Stimulated activated CD8-positive, alpha-beta memory T cell treated with anti-CD3 and anti-CD28 coated beads, Interleukin-7, amount 100 ng/mL, for 48 hours (primary cell): ENCODE measurements at regions not wholly inside any gene's neighbourhood (a gene's known extent, or its start where the extent isn't known, plus 50 kb on each side); places are given as distances from the start of the nearest gene placed in this dataset.
A peak's percentile ranks its signal among the peaks of the same experiment; 100 is the strongest.
"Not testable (repeated sequence)": the region's sequence is repeated elsewhere in the genome, so short reads cannot be mapped to it uniquely, and the experiment has no call there.

ENCODE experiments used
- DNase-seq, 2 donors: peaks; one replicate each; pipeline ENCODE4 v3.0.0-alpha.2; 2020; ENCODE audit warnings: low read depth in 1 of 2; ENCODE audit errors: extremely low read depth in 1 of 2

DNA sequence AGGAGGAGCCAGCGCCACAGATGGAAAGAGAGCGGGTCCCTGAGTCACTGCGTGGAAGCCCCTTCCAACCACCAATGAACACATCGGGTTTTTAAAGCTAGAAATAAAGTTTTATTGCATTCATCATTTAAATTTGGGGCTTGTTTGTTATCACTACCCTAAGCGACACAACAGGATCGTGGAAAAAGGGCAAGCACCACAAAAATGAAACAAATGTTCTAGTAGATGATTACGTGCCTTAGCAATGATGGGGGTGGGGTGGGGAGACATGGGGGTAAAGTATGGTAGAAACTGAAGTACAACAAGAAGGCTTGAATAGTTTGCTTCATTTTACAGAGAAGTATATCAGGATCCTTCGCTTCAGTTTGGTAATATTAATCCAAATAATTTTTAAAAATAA is 221.6 kb upstream of the ATP10A start:
- no peak for DNase-seq

DNA sequence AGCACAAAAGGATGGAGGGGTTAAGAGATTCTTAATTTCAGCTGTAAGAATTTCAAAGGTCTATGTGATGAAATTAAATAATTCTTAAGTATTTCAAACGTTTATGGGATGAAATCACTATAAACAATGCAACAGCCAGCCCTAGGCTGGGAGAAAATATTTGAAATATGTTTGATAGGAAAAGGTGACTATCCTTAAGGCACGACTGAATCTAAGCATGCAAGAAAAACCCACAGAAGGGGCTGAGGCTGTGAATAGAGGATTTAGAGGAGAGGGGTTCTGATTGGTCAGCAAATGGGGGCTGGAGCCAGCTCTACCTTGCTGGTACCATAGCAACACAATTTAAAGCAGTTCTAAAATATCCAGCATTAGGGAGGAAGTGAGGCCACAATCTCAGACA is 220.8 kb upstream of the ATP10A start:
- DNase-seq = no peak

DNA sequence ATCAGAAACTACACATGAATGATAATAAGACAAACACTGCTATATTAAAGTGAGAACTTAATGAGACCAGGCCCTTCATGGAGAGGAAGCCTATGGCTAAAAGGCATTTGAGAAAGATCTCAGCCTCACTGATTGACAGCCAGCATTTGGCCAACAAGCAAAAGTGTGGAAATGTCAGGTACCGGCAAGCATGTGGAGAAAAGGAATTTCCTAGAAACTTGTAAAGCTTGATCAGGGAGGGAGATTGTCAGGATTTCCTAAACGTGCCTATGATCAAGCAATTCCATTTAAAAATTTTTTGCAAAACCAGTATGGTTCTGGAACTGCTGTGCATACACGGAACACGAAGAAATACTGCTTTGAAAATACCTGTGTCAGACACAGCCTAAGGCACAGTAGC is 220.3 kb upstream of the ATP10A start:
- no peak for DNase-seq

DNA sequence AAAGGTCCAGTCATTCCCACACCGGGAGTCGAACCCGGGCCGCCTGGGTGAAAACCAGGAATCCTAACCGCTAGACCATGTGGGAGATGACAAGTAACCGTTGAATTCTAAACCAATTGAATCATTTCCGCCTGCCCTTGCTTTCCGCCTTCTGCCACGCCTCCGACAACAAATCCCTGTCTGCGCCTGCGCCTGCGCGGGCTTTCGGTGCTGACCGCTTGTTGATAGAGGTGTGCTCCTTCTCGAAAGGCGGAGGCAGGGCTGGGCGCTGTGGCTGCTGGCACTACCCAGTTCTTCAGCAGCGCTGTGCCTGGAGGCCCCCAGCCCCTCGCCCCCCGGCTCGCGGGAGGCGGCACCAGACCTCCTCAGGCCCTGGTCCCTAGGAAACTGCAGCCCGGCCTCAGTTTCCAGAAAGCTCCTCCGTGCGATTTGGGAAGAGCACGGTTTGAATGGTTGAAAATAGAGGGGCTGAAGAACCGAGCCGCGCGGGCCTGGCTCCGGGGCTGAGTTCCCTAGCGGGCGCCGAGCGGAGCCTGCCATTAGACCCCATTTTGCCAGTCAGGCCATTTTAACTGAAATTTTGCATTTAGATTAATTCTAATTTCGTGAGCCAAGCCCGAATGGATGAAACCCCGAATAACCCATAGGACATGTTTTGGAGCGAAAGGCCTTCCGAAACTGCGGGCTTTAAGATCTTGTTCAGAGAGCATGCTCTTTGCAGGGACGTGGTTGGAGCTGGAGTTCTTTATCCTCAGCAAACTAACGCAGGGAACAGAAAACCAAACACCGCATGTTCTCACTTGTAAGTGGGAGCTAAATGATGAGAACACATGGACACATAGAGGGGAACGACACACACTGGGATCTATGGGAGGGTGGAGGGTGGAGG is 219.3 kb upstream of the ATP10A start:
- DNase-seq = peak; percentile 87 to 89

DNA sequence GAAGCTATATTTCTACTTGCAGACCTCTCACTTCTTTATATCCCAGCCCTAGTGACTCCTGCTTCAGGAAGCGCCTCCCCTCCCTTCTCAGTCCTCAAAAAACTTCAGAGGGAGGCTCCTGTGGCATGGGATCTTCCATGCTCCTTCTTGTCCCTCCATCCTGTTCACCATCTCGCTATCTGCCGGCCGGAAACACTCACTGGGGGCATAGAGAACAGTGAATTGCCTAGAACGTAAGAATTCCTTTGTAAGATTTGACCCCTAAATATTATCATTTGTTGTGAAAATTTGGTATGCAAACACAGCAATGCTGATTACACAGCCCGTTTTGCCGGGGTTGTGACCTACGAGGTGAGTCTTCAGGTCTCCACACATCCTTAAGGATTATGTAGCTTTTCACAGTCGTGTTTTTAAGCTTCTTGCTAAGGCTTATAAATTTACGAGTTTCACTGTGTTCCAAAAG is 218.7 kb upstream of the ATP10A start:
- DNase-seq = no peak

DNA sequence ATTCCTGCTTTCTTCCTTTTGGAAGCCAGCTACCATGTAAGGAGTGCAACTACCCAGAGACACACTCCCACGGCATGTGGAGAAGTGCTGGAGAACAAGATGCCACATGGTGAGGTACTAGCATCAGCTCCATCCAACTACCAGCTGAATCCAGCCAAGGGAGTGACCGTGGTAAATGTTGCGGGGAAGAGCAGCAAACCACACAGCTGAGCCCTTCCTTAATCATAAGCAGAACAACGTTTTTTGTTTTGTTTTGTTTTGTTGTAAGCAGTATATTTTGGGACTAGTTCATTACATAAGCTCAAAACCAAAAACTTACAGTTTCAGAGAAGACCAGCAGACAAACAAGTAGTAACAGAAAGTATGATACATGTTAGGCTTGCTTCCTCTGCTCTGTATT is 212.6 kb upstream of the ATP10A start:
- no peak for DNase-seq

DNA sequence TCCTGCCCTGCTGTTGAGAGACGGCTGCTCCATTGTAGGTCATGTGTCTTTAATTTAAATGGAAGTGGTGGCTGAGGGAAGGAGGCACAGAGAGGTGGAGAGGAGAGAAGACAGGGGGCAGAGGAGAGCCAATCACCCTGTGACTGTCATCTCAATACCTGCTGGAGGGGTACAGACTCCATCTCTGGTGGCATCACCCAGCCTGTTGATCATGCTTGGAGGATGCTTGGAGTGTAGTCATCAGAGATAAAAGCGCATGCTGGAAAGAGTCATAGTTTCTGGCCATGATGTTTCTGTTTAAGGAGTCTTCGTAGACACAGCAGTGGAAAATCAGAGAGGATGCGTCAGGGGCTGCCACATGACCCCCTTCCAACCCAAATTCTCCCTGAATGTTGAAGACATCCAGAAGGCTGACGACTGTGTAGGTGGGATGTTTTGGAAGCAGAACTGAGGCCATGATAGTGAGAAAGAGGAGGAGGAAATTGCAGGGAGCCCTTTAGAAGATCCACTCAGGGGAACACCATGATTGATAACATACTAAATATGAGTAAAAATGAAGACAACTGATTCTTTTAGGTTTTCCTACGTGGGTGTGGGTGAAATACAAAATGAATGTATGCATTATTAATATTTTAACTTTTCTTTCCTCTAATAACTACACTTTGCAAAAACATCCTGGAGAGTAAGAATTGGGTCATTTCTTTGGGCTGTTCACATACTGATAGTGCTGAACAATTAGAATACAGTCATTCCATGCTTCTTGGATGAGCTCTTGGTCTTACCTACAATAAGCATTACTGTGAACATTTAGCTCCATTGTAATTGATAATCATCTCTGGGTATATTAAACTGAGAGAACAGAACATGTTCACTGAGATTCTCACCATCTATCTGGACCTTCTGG is 210.6 kb upstream of the ATP10A start:
- peak in 1 of 2 donors; percentile 24 for DNase-seq

DNA sequence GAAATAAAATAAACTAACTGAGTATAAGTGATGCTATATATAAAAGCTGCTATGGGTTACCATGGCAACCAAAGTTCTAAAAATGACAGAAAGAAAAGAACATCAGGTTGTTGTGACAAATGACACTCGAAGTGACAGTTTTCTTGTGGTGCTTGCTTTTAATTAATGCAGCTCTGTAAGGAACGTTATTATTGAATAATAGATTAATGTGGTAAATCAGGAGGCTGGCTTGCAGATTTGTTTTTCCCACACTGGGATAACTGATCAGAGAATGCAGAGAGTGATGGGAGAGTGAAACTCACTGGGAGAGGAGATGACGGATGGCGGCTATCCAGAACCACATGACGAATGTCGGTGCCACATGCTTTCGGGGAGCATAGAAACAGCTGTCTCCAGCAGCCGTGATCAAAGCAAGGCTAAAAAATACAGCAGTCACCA is 207.0 kb upstream of the ATP10A start:
- DNase-seq = no peak

DNA sequence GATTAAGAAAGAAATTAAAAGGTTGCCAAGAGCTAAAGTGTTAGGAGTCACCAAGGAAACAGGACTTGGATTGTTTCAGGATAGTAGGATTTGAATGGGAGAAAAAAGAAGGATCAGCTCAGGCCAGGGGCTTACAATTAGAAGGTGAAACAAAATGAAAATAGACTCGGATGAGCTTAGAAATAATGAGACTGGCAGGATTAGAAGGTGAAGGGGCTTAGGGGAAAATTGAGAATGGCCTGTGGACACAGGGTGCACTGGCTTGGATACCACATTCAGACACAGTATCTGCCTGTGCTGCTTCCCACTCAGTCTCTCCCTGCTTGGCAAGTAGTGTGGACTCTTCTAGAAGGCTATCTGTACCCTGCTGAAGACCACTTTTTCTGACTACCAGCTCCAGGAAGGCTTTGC is 206.1 kb upstream of the ATP10A start:
- no peak for DNase-seq

DNA sequence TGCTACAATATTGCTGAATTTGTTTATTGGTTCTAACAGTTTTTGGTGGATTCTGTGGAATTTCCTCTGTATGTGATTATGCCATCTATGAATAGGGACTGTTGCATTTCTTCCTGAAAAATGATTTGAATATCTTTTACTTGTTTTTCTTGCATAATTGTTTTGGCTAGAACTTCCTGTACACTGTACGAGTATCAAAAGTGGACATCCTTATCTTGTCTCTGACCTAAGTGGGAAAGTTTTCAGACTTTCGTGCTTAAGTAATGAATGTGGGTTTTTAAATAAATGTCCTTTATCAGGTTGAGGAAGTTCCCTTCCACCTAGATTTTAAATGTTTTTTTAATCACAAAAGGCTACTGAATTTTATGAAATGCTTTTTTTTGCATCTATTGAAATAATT is 203.8 kb upstream of the ATP10A start:
- DNase-seq = no peak

DNA sequence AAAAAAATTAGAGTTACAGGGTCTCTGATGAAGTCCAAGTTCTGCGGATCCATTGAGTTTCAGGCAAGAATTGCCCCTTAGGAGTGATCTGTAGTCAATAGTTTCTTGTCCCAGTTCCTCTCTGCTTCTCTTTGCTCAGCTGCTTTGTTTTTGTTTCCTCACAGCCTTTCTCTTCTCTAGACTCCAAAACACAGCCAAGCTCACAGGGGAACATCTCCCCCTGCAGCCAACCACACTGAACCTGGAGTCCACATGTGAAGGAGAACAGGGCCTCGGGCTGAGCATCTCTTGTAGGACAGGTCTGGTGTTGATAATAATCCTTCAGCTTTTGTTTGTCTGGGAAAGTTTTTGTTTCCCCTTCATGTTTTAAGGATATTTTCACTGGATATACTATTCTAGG is 202.6 kb upstream of the ATP10A start:
- no peak for DNase-seq

DNA sequence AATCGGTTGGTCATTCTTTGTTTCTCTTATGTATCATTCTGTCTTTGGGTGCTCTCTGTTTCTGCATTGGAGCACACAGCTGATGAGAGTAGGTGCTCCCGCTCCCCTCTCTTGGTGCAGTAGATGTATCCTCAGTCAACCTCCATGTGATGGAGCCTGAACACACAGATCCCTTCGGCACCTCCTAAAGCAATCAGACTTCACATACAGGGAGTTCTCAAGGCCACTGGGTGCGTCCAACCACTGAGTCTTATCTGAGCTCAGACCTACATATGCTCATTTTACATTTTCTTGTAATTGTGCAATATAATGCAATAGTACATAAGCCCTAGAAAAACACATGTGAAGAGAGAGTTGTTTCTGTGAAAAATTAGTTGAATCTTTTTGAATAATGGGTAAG is 198.1 kb upstream of the ATP10A start:
- DNase-seq = no peak

DNA sequence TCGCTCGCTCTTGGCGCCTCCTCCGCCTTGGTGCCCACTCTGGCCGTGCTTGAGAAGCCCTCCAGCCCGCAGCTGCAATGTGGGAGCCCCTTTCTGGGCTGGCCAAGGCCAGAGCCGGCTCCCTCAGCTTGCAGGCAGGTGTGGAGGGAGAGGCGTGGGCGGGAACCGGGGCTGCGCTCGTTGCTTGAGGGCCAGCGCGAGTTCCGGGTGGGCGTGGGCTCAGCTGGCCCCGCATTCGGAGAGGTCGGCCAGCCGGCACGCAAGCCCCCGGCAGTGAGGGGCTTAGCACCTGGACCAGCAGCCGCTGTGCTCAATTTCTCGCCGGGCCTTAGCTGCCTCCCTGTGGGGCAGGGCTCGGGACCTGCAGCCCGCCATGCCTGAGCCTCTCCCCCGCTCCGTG is 193.6 kb upstream of the ATP10A start:
- DNase-seq = not testable (repeated sequence)

DNA sequence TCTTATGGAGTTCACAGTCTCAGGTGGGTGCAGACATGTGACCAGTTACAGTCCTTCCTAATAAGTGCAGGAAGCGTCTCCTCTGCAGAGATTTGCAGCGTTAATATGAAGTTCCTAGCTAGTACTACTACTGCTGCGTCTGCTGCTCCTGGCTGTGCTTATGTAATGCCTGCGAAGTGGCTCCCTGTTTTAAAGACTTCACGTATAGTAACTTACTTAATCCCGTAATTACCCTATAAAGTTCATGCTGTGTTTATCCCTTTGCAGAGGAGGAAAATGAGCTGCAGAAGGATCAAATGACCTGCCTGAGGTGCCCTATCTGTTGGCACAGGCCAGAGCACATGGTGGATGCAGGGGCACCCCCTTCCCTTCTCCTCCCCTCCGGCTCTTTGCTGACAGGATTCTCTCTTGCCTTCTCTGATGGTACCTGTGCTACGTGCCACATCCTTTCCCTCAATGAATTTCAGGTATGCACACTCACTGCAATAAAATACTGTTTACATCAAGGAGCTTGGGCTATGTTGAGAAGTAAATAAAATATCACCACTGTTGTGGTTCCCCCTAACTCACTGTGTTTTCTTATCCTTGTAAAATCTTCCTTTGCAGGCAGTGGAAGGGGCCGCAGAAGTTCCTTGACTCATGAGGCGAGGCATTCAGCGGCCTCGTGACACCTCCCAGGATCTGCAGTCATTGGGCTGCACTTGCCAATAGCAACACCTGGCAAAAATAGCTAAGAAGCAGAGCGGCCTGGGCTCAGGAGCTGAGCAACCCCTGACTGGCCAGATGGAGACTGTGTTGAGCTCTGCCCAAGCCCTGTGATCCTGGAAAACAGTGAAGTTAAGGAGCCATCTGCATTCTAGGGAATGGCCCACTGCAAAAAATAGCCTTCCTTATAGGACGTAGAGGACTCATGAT is 188.9 kb upstream of the ATP10A start:
- no peak for DNase-seq

DNA sequence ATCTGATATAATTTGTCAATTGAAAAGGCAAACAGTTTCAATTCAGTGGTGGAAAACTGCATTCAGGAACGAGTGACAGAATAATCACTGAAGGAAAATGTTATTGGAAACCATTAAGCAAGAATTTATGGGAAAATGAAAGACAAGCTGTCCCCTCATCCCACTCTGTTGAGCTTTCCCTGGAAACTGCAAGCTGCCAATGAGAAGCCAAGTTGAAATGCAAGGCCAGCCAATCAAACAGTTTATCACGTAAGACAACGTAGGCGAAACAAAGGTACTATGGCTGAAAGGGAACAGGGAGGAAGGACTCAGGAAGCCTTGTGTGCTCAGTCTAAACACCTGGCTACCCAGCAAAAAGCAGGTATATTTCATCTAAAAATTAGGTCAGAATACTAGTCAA is 187.9 kb upstream of the ATP10A start:
- DNase-seq = no peak

DNA sequence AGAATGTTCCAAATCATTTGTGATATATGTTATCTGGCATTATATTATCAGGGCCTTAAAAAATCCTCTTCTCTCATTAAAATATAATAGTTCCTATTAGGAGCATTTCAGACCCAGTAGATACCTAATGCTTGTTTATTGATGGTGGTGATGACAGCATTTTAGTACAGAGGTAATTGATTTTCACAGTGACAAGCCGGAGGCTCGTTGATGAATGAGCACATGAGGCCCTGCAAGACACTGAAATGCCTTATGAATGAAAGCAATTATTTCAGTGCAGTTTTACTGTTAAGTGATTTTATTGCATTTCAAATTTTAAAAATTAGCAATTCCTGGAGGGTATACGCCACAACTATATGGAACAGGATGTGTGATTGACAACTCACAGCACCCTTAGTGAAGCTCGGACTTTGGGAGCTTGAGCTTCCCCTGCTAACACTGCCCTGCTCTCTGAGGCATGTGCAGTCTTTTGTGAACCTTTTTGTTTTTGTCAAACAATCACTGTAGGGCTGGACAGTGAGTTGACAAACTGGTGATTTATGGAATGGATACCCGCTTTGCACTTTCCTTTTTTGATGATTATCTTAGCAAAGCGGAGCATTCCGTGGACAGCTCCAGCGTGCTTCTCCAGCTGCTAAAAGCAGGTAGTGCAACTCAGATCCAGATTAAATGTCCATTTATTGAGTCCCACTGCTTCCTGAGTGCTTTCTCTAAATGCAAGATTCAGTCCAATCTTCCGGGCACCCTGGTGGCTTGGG is 187.0 kb upstream of the ATP10A start:
- no peak for DNase-seq

DNA sequence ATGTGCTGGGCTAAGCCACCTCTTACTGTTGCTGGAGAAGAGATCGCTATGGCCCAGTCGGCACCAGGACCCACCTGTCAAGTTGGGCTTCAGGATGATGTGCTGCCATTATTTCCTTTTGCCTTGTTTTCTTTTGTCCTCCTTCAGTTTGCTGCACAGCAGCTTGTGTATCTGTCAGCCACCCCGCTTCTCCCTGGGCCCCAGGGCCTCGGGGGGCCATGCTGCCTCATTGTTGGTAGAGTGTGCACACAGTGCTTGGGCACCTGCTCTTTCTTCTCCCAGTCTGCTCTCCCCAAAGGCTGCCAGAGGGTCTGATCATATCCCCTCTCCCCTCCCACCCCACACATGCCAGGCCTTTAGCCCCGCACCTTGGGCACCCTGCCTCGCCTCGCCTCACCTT is 185.5 kb upstream of the ATP10A start:
- no peak for DNase-seq

DNA sequence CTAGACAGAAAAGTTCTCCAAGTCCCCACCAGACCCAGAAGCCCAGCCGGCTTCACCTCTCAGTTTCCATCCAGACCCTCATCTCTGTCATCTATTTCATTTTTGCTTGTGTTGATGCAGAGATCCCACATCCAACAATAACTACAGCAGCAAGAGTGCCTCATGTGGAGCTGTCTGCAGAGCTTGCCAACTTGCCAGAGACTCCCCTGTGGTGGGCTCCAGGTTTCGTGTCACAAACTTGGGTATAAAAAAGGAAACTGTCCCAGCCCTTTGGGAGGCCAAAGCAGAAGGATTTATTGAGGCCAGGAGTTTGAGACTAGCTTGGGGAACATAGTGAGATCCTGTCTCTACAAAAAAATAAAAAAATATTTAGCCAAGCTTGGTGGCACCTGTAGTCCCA is 182.4 kb upstream of the ATP10A start:
- DNase-seq = no peak

DNA sequence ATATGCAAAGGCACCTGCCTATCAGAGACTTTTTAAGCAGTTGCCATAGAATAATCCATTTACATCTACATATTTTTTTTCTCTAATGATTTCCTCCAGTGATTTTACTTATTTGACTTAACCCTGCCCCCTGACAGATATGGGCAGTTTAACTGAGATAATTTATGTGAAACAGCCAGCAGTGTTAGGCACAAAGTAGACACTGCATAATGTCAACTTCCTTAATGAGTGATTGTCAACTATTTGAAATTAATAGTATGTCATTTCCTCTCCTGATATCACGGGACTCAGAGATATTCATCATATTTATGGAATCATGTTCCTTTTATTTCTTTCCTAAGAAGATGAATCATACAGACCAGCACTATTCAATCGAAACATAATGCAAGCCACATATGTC is 179.9 kb upstream of the ATP10A start:
- no peak for DNase-seq

DNA sequence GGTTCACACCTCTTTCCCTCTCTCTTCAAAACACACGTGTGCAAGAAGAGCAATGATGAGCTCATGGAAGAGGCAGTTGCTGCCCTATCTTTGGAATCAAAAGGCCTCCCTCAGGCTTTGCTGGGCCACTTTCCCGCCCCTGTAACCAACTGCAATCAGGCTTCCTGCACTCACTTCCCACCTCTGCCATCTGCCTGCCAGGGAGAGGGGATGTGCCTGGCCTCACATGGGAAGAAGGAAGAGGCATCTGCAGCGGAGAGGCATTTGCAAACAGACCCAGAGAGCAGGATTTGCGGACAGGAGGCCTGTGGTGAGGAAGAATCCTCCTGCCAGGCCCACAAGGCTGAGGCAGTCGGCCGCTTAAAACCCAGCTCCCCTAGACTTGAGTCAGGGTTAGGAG is 175.6 kb upstream of the ATP10A start:
- DNase-seq = no peak
